HG03460 (cell line): ENCODE measurements at regions not wholly inside any gene's neighbourhood (a gene's known extent, or its start where the extent isn't known, plus 50 kb on each side); places are given as distances from the start of the nearest gene placed in this dataset.
A peak's percentile ranks its signal among the peaks of the same experiment; 100 is the strongest.

Experiments
- ATAC-seq: cut with Tn5 transposase; IDR thresholded peaks from one replicate; pipeline ENCODE4 v1.9.1; 2021; ENCODE audit not compliant: unreplicated experiment

DNA sequence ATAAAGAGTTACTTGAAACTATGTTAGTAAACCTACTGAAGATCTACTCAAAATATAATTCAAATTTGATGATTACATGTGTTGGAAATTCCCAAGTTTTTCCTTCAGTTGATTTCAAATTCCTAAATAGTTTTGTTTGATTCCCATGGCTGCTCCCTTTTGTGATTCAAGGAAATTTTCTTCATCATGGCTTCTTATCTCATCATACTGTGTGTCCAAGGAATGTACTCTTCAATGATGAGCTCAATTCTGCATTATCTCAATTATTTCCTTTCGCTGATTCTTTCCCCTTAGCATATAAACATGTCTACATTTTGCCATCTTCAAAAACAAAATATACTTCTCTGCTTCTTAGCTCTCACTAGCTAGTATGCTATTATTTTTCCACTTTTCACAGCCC lies 460.4 kb upstream of the NAALADL2 start:
- ATAC-seq, result no peak

DNA sequence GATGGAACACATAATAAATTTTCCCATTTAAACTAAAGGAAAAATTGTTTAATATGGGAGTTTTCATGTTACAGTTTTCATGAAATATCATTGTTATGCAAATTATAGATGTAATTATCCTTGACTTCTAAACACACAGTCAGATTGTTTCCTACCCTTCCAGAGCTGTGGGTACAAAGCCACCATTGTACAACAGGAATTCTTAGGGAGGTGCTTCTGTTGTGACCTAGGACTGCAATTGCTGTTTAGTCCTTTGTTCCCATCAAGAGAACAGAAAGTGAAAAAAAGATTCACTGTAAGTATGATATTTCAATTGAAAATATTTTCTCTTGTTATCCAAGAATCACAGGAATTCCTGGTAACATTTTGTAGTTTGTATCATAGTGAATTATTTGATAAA lies 455.3 kb upstream of the NAALADL2 start:
- ATAC-seq, result no peak

- no peak for ATAC-seq
Measured at GRCh38 chr3:174408310-174408709, 450.8 kb upstream of the NAALADL2 start.

DNA sequence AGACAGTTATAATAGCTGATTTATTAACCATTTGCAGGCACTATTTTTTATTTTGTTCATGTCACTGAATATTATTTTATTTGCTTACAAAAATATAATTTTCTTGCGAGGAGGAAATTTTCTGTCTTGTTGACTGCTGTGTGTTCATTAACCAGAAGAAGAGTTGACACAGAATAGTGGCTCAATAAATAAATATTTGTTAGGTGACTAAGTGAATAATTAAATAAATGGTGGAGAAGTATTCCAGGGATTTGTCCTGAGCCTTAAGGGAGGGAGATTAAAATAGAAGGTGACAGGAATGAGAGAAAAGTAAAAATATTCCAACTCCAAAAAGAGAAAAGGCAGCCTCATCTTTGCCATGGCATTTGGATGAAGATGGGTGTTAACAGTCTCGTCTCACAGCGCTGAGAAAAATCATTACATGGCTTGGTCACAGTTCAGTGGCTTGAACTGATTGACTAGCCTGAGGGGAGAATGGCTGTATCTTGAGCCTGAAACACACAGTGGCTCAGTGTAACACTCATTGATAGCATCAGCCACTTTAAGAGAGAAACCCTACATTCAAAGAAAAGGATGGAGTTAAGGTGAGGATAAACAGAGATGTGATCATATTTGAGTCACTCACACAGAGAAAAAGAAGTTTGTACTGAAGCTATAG lies 449.9 kb upstream of the NAALADL2 start:
- no peak for ATAC-seq

- ATAC-seq, result no peak
Measured at GRCh38 chr3:174413062-174413912, 445.8 kb upstream of the NAALADL2 start.

- ATAC-seq, result no peak
Measured at GRCh38 chr3:174414902-174415301, 444.2 kb upstream of the NAALADL2 start.

DNA sequence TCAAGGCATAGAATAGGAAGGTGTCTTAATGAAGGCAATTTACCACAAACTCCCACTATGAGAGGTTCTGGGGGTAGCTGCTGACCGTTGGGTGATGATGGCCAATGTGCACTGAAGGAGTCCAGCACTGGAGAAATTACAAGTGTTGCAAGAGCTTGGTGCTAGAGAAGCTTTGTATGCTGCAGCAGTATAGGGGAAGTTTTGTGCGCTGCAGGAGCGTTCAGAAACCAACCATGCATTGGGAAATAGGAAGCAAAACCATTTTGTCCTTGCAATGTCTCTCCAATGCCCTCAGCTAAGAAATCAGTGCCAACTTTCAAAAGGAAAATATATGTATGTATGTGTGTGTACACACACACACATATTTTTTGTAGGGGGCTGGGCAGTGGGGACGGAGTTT lies 441.6 kb upstream of the NAALADL2 start:
- no peak for ATAC-seq

DNA sequence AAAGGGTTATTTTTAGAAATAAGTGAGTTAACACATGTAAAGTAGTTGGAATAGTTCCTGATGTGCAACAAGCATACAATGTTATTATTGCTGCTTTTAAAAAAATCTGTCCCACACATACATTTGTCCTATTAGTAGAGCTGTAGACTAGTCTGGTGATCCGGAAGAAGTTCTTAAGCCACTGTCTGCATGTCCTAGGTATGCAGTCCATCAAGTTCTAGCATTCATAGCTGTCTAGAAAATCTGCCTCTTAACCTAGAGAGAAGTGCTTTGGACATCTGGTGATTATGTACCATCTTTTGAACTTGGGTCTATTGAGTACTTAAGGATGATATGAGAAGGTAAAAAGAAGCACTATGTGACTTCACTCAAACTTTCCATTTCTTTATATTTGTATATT lies 439.9 kb upstream of the NAALADL2 start:
- no peak for ATAC-seq

GRCh38 chr3:174423936-174424335 lies 435.2 kb upstream of the NAALADL2 start:
- no peak for ATAC-seq

DNA sequence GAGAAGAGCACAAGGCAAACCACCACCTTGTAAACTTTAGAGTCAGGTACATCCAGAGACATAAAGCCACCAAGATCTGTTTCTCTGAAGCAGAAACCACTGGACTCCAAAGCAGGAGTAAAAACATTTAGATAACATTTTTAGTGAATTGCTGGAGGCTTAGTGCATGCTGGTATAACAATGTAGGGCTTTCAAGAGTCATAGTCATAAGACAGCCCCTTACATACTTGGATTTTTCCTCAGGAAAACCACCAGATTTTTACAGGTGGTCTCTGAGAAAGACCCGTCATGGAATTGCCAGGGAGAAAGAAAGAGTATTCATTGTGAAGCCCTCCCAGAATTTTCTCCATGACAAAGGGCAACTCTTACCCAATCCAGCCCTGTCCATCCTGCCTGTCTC lies 434.5 kb upstream of the NAALADL2 start:
- ATAC-seq, result no peak

GRCh38 chr3:174425422-174425821 lies 433.7 kb upstream of the NAALADL2 start:
- no peak for ATAC-seq

DNA sequence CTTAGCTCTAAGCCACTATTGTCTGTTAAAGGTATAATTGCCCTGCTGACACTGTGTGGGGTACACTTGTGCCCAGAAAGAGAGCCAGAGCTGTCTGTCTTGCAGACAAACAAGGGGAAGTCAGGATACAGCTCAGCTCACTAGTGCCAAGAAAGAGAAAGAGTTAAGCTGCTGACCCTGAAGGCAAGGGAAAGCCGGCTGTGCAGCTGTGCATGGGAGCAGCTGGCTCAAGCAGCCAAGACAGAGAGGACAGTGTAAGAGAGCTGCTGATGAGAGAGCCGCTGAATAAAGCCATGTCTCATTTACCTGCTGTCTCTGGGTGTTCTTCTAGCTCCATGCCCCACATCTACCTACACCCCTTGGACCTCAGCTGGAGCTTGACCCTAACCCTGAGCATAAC lies 428.1 kb upstream of the NAALADL2 start:
- ATAC-seq, result no peak

GRCh38 chr3:174431717-174432116 lies 427.4 kb upstream of the NAALADL2 start:
- ATAC-seq, result no peak

GRCh38 chr3:174436367-174436766 lies 422.8 kb upstream of the NAALADL2 start:
- no peak for ATAC-seq

GRCh38 chr3:174438501-174439145 lies 420.5 kb upstream of the NAALADL2 start:
- no peak for ATAC-seq

DNA sequence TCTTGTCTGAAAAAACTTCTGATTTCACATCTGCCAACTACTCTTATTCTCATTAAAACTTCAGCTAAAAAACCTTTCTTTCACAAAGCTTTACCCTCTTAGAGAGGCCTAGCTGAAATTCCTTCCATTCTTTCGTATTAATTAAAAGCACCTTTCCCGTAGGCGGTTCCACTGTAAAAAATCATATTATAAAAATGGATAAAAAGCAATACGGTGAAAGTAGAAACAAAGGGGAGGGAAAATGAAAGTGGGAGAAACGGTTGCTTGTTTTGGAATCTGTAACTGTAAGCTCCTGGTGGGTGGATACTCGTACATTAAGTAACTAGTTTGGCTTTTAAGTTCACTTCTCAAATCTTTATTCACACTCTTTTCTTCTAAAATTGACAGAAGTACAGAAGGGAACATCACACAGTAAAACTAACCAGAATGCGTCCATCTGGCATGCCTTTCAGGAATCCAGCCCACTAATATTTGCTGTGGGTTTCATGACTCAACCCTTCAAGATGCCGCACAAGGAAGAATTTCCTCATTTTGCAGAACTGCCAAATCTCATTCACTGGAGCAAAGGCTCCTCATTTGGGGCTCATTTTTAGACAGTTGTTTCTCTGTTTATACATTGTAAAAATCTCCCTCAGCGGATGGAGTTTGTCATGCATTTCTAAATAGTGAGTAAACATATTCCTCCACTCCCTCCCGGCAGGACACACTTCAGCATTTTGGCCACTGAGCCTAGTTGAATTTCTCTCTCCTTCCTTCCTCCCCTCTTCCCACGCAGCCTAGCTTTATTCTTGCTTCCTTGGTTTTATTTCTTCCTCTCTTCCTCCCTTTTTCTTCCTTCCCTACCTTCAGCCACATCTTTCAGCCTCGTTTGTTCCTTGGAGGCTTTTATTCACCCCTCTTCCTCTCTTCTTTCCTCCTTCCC lies 419.5 kb upstream of the NAALADL2 start:
- no peak for ATAC-seq

- ATAC-seq, result no peak
Measured at GRCh38 chr3:174440253-174440701, 418.9 kb upstream of the NAALADL2 start.

- ATAC-seq, result peak; percentile 72
Measured at GRCh38 chr3:174440741-174441587, 418.2 kb upstream of the NAALADL2 start.

GRCh38 chr3:174441588-174442301 lies 417.4 kb upstream of the NAALADL2 start:
- ATAC-seq, result no peak
